GM19239 (cell line): ENCODE measurements at regions not wholly inside any gene's neighbourhood (a gene's known extent, or its start where the extent isn't known, plus 50 kb on each side); places are given as distances from the start of the nearest gene placed in this dataset.

ENCODE experiments used
- DNase-seq: peaks from one replicate; pipeline ENCODE4 v3.0.0; 2011; ENCODE audit warnings: low spot score; ENCODE audit not compliant: insufficient read length
- FAIRE-seq: peaks from 2 replicates; lab custom pipeline; 2011; peaks lifted over from hg19 to GRCh38; lab: Jason Lieb, UNC

DNA sequence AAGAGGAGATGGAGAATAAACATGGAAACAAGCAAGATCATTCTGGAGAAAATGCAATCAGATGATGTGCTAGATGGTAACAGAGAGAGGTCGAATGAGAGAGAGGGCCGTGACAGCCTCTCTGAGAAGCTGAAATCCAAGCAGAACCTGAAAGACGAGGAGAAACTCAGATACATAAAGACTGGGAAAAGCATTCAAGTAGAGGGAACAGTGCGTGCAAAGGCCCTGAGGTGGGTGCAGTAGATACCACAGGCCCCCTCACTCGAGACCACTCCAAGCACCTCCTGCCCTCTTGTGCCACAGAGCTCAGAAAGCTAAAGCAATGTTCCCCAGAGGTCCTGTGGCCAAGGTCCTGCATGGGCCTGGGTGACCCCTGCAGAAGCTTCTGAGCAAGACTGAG, 54.8 kb upstream of the DLK1 start:
- DNase-seq (no peak), FAIRE-seq (no peak)

- FAIRE-seq: no peak
- no peak for DNase-seq
These were observed 53.4 kb upstream of the DLK1 start for GRCh38 chr14:100673085-100673806.

GRCh38 chr14:100673807-100674154, 52.9 kb upstream of the DLK1 start:
- no peak for FAIRE-seq
- no peak for DNase-seq

GRCh38 chr14:100674428-100674827, 52.3 kb upstream of the DLK1 start:
- FAIRE-seq: no peak
- no peak for DNase-seq

DNA sequence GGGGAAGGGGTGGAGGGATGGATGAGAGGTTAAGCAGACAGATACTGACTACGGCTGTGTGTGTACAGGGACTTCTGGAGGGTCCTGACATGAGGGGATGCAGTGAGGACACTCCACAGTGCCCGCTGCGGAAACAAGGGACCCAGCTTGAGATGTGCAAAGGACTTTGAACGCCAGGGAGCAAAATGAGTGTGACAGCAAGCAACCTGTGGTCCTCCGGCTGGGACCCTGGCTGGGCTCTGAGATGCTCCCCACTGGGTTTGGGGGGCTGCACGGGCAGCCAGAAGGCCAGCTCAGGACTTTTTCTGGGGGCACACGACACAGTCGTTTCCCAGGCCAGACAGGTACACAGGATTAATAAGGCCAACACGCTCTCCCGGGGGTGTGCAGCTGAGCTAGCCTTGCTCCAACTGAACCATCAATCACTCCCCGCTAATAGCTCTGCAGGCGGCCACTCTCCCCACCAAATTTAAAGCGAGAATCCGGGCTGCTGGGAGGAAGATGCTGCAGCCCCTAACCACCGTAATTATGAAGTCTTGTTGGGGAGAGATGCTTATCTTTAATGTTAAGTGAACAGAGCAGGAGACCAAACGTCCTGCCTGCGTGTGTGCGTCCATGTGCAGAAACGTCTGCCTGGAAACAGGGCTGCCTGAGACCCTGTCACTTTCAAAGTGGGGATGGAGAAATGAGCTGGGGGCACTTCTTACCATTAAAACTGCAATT, 51.6 kb upstream of the DLK1 start:
- DNase-seq: no peak
- FAIRE-seq: no peak

DNA sequence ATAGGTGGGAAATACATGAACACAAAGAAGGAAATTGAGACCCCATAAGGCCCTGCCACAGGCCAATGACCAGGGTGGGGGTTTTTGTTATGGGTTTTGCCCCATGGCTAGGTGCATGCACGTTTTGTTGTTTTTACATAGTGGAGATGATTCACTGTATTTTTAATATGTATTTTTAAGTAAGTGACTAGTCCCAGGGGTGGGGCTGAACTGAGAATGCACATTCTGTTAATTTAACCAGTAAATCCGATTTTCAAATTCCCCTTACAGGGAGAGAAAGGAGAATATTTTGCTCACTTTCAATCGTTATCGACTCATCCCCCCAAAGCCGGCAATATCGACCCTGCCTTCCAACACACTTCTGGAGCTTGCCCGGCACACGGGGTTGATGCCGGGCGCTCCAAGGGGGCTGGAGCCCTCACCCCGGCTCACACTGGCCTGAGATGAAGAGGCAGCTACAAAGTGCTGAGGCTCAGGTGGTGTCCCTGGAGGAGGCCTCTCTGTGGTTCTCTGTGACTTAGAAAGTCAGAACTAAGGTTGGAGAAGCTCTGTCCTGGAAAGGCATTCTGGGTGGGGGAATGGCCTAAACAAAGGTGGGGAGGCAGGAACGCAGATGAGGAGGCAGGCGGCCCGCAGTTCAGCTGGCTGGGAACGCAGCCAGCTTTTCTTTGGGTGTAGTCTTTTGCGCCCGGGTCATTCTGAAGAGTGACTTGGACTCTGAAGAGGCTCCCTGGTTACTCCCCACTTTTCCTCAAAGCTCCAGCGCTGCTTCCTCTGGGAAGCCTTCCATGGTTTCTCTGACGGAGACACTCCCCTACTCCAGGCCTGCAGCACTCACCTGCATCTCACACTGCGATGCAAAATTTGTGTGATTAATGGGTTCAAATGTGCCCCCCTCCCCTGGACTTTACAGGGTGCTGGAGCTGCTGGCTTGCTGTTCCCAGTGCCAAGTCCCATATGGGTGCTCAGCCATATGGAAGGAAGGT, 50.7 kb upstream of the DLK1 start:
- no peak for FAIRE-seq

More for the DNA sequence above, 50.7 kb upstream of the DLK1 start:
- DNase-seq: no peak
